Adrenal gland (tissue), 5 donors: ENCODE measurements at regions not wholly inside any gene's neighbourhood (a gene's known extent, or its start where the extent isn't known, plus 50 kb on each side); places are given as distances from the start of the nearest gene placed in this dataset.

Experiments used
- CTCF ChIP-seq, 6 experiments: fragments of 450-650 bp in 4 of 6; fragments of 200-600 bp in 2 of 6; sonication (generic) in 1 of 6; IDR thresholded peaks; 1 replicate in 5 of 6; 2 replicates in 1 of 6; pipeline versions ENCODE4 v1.5.1 to v1.8.0; 2016 to 2021; ENCODE audit warnings: antibody characterized with exemption in 6 of 6, mild to moderate bottlenecking in 2 of 6, moderate library complexity in 1 of 6
- POLR2A ChIP-seq, 2 donors: fragments of 450-650 bp; IDR thresholded peaks; one replicate each; pipeline ENCODE4 v1.6.1; 2017; ENCODE audit warnings: antibody characterized with exemption in 2 of 2, mild to moderate bottlenecking in 2 of 2, moderate library complexity in 1 of 2
- donor health status: DM: no; HTN: no; CAD: no.

DNA sequence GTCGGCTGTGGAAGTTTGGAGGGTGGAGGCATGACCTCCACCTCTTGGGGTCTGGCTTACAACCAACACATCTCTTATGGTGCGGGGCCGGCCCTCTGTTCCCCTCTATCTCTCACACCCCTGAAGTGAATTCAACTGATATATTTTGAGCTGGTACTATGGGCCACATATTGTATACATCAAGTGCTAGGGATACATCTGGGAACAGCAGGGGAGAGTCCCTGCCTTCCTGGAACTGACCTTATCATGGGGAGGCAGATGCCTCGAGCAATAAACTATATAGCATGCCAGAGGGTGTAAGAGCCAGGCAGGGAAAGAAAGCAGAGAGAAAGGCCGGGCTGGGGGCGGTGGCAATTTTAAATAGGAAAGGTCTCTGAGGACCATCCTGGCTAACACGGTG is 60.4 kb upstream of the TRPM1 start:
- TF ChIP-seq CTCF (IDR thresholded peaks at IDR 0.05) = no peak
- no peak for TF ChIP-seq POLR2A (IDR thresholded peaks at IDR 0.05)
